ENCODE measurements at regions not wholly inside any gene's neighbourhood (a gene's known extent, or its start where the extent isn't known, plus 50 kb on each side); places are given as distances from the start of the nearest gene placed in this dataset.

- DNase-seq (no peak), ATAC-seq (ENCODE audit: low read depth) (no peak)
- TF ChIP-seq EZH2 (IDR thresholded peaks at IDR 0.05; ENCODE audit: borderline replicate concordance, insufficient read depth, low read depth, low read length, poor library complexity, severe bottlenecking) = no peak
- Mint-ChIP-seq H3K27me3 (no peaks in the 10 kb centered on the region), H3K9me3 (ENCODE audit: insufficient read depth) (no peaks in the 10 kb centered on the region), H3K4me1 (no peaks in the 10 kb centered on the region), H3K4me3 (no peak overlapping the region), H3K27ac (no peak overlapping the region)
- H3K4me1 ChIP-seq (ENCODE audit: control insufficient read depth in 2 of 2, insufficient read depth in 2 of 2, low read length in 2 of 2) = no peaks in the 10 kb centered on the region
- WGBS (ENCODE audit: insufficient coverage) = 100% methylated on average over 1 of the region's 2 CpGs
- no peaks in the 10 kb centered on the region for H3K27me3 ChIP-seq (replicated peaks in 1 of 4; ENCODE audit: control extremely low read depth in 1 of 4, control insufficient read depth in 3 of 4, insufficient read depth in 4 of 4, low read length in 3 of 4)
- H3K4me2 ChIP-seq (replicated peaks; ENCODE audit: low read depth, low read length, poor library complexity, severe bottlenecking) = no peak overlapping the region
- no peaks in the 10 kb centered on the region for H3K36me3 ChIP-seq (replicated peaks in 1 of 2; ENCODE audit: control extremely low read depth in 1 of 2, control insufficient read depth in 1 of 2, extremely low read depth in 1 of 2, insufficient read depth in 2 of 2, low read length in 1 of 2)
- no peak overlapping the region for H3K4me3 ChIP-seq (ENCODE audit: control extremely low read depth in 1 of 5, extremely low read depth in 1 of 5, insufficient read depth in 1 of 5, low read depth in 2 of 5, low read length in 4 of 5)
- no peaks in the 10 kb centered on the region for H3K79me2 ChIP-seq (ENCODE audit: control insufficient read depth, insufficient read depth, low read length)
- no peak overlapping the region for H3K27ac ChIP-seq (ENCODE audit: low read length in 2 of 2)
- H4K20me1 ChIP-seq (ENCODE audit: control insufficient read depth, insufficient read depth, low read length, poor library complexity, severe bottlenecking) = no peaks in the 10 kb centered on the region
- no peak overlapping the region for H2AFZ ChIP-seq (ENCODE audit: insufficient read depth, low read depth, low read length, poor library complexity, severe bottlenecking)
- intact Hi-C loops (cut with micrococcal nuclease) = no loop called here
- POLR2A ChIA-PET = no interaction called here
- H3K9ac ChIP-seq (ENCODE audit: low read length) = no peak overlapping the region
- CTCF ChIA-PET = no interaction called here
- H3K9me3 ChIP-seq (ENCODE audit: control extremely low read depth in 1 of 3, control insufficient read depth in 2 of 3, insufficient read depth in 1 of 3, low read length in 2 of 3) = peaks cover 0 to 18% (median 0%) of the 10 kb centered on the region in 3 donors
Observed at GRCh38 chr15:24733659-24734058, 58.1 kb downstream of the NPAP1 start.

GRCh38 chr15:24734396-24734795, 58.8 kb downstream of the NPAP1 start:
- CTCF ChIA-PET = no interaction called here
- H3K27me3 Mint-ChIP-seq = no peaks in the 10 kb centered on the region
- WGBS (ENCODE audit: insufficient coverage) = no CpG with 5 or more reads among the region's 1 CpG
- H3K36me3 ChIP-seq (replicated peaks in 1 of 2; ENCODE audit: control extremely low read depth in 1 of 2, control insufficient read depth in 1 of 2, extremely low read depth in 1 of 2, insufficient read depth in 2 of 2, low read length in 1 of 2) = no peaks in the 10 kb centered on the region
- no peak overlapping the region for H3K27ac ChIP-seq (ENCODE audit: low read length in 2 of 2)
- H4K20me1 ChIP-seq (ENCODE audit: control insufficient read depth, insufficient read depth, low read length, poor library complexity, severe bottlenecking) = no peaks in the 10 kb centered on the region
- H3K27ac Mint-ChIP-seq = no peak overlapping the region
- H3K4me3 ChIP-seq (ENCODE audit: control extremely low read depth in 1 of 5, extremely low read depth in 1 of 5, insufficient read depth in 1 of 5, low read depth in 2 of 5, low read length in 4 of 5) = no peak overlapping the region
- no peak overlapping the region for H3K4me2 ChIP-seq (replicated peaks; ENCODE audit: low read depth, low read length, poor library complexity, severe bottlenecking)
- H3K27me3 ChIP-seq (replicated peaks in 1 of 4; ENCODE audit: control extremely low read depth in 1 of 4, control insufficient read depth in 3 of 4, insufficient read depth in 4 of 4, low read length in 3 of 4) = no peaks in the 10 kb centered on the region
- peaks cover 0 to 10% (median 0%) of the 10 kb centered on the region in 3 donors for H3K9me3 ChIP-seq (ENCODE audit: control extremely low read depth in 1 of 3, control insufficient read depth in 2 of 3, insufficient read depth in 1 of 3, low read length in 2 of 3)
- H3K79me2 ChIP-seq (ENCODE audit: control insufficient read depth, insufficient read depth, low read length) = no peaks in the 10 kb centered on the region
- TF ChIP-seq, protein P1, sequence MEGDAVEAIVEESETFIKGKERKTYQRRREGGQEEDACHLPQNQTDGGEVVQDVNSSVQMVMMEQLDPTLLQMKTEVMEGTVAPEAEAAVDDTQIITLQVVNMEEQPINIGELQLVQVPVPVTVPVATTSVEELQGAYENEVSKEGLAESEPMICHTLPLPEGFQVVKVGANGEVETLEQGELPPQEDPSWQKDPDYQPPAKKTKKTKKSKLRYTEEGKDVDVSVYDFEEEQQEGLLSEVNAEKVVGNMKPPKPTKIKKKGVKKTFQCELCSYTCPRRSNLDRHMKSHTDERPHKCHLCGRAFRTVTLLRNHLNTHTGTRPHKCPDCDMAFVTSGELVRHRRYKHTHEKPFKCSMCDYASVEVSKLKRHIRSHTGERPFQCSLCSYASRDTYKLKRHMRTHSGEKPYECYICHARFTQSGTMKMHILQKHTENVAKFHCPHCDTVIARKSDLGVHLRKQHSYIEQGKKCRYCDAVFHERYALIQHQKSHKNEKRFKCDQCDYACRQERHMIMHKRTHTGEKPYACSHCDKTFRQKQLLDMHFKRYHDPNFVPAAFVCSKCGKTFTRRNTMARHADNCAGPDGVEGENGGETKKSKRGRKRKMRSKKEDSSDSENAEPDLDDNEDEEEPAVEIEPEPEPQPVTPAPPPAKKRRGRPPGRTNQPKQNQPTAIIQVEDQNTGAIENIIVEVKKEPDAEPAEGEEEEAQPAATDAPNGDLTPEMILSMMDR (IDR thresholded peaks at IDR 0.05) = no peak
- TF ChIP-seq EZH2 (IDR thresholded peaks at IDR 0.05; ENCODE audit: borderline replicate concordance, insufficient read depth, low read depth, low read length, poor library complexity, severe bottlenecking) = no peak
- H3K9ac ChIP-seq (ENCODE audit: low read length) = no peak overlapping the region
- H2AFZ ChIP-seq (ENCODE audit: insufficient read depth, low read depth, low read length, poor library complexity, severe bottlenecking) = no peak overlapping the region
- no peaks in the 10 kb centered on the region for H3K4me1 ChIP-seq (ENCODE audit: control insufficient read depth in 2 of 2, insufficient read depth in 2 of 2, low read length in 2 of 2)
- POLR2A ChIA-PET = no interaction called here
- ATAC-seq (ENCODE audit: low read depth) (no peak), DNase-seq (no peak)
- H3K9me3 Mint-ChIP-seq (ENCODE audit: insufficient read depth) = no peaks in the 10 kb centered on the region
- intact Hi-C loops (cut with micrococcal nuclease) = no loop called here
- H3K4me1 Mint-ChIP-seq = no peaks in the 10 kb centered on the region
- H3K4me3 Mint-ChIP-seq = no peak overlapping the region
